Common myeloid progenitor, CD34-positive (primary cell): ENCODE measurements at regions not wholly inside any gene's neighbourhood (a gene's known extent, or its start where the extent isn't known, plus 50 kb on each side); places are given as distances from the start of the nearest gene placed in this dataset.
"Not testable (repeated sequence)": the region's sequence is repeated elsewhere in the genome, so short reads cannot be mapped to it uniquely, and the experiment has no call there.

Source experiments
- CTCF ChIA-PET: fragments of 350-600 bp; sonication (Branson Sonifier 250); formaldehyde crosslinking; loops from one replicate; lab custom pipeline; 2021; ENCODE audit warnings: antibody characterized with exemption; lab: Charles Lee
- POLR2A ChIA-PET: fragments of 350-600 bp; sonication (Branson Sonifier 250); formaldehyde crosslinking; loops from one replicate; lab custom pipeline; 2021; ENCODE audit warnings: antibody characterized with exemption; lab: Charles Lee
- DNase-seq, 3 donors: peaks; one replicate each; pipeline versions ENCODE4 v3.0.0 to v3.0.0-alpha.2; 2013
- H3K27ac ChIP-seq, 2 experiments: 1 replicate in 1 of 2; 2 replicates in 1 of 2; pipeline ENCODE4 v1.7.0; 2013; ENCODE audit warnings: inconsistent platforms in 2 of 2, low read length in 2 of 2, mild to moderate bottlenecking in 2 of 2, low read depth in 1 of 2, moderate library complexity in 1 of 2; ENCODE audit not compliant: severe bottlenecking in 2 of 2, insufficient read depth in 1 of 2, poor library complexity in 1 of 2
- H3K27me3 ChIP-seq, 5 experiments: replicated peaks in 2 of 5; 1 replicate in 3 of 5; 2 replicates in 2 of 5; pipeline versions ENCODE4 v1.6.1 to v1.7.0; 2013; ENCODE audit warnings: low read length in 4 of 5, mild to moderate bottlenecking in 2 of 5, moderate library complexity in 2 of 5, inconsistent platforms in 1 of 5; ENCODE audit not compliant: insufficient read depth in 5 of 5, control insufficient read depth in 4 of 5
- H3K36me3 ChIP-seq, 4 experiments: 1 replicate in 2 of 4; 2 replicates in 2 of 4; pipeline versions ENCODE4 v1.6.1 to v1.7.0; 2013; ENCODE audit warnings: low read length in 3 of 4, control low read depth in 1 of 4, mild to moderate bottlenecking in 1 of 4; ENCODE audit not compliant: control insufficient read depth in 4 of 4, insufficient read depth in 4 of 4
- H3K4me1 ChIP-seq, 4 experiments: 1 replicate in 3 of 4; 2 replicates in 1 of 4; pipeline versions ENCODE4 v1.6.1 to v1.7.1; 2013; ENCODE audit warnings: low read length in 3 of 4, mild to moderate bottlenecking in 3 of 4, control low read depth in 1 of 4, inconsistent platforms in 1 of 4, moderate library complexity in 1 of 4; ENCODE audit not compliant: control insufficient read depth in 4 of 4, insufficient read depth in 4 of 4; ENCODE audit errors: control extremely low read depth in 1 of 4
- H3K4me3 ChIP-seq, 7 experiments: 1 replicate in 4 of 7; 2 replicates in 3 of 7; pipeline versions ENCODE4 v1.5.1 to v1.7.0; 2013; ENCODE audit warnings: mild to moderate bottlenecking in 7 of 7, low read length in 6 of 7, moderate library complexity in 6 of 7, inconsistent platforms in 2 of 7, low read depth in 2 of 7, control low read depth in 1 of 7; ENCODE audit not compliant: insufficient read depth in 4 of 7, control insufficient read depth in 1 of 7; ENCODE audit errors: extremely low read depth in 1 of 7
- H3K9me3 ChIP-seq, 5 experiments: 1 replicate in 4 of 5; 2 replicates in 1 of 5; pipeline versions ENCODE4 v1.6.1 to v1.7.1; 2013; ENCODE audit warnings: low read length in 4 of 5, mild to moderate bottlenecking in 2 of 5, inconsistent platforms in 1 of 5, low read depth in 1 of 5, moderate library complexity in 1 of 5; ENCODE audit not compliant: control insufficient read depth in 4 of 5, insufficient read depth in 2 of 5; ENCODE audit errors: control extremely low read depth in 1 of 5
- WGBS: methylation state at CpG from one replicate; pipeline ENCODE4 v1.1.5; 2013; ENCODE audit not compliant: insufficient coverage; 5-methylcytosine and 5-hydroxymethylcytosine counted together

DNA sequence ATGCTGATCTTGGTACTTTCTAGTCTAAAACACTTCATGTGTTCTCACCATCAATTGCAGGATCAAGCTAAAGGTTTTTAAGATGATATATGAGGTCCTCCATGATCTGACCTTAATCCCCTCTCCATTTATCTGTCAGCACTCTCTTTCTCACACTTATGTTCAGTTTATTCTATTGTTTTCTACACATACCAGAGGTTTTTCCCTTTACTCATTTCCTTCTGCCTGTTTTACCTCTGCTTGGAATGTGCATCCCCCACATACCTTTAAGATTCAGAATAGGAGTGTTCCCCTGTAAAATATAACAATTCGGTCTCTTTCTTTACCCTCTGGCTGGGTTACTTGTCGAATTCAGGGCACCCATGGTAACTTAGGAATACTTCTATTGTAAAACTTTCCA is 219.1 kb upstream of the PKP2 start:
- ChIA-PET POLR2A (no interaction called here), CTCF (no interaction called here)
- DNase-seq: no peak
- Histone ChIP-seq H3K36me3 (no peaks in the 10 kb centered on the region), H3K9me3 (no peaks in the 10 kb centered on the region), H3K27ac (no peak overlapping the region), H3K4me3 (no peak overlapping the region), H3K4me1 (no peaks in the 10 kb centered on the region), H3K27me3 (no peaks in the 10 kb centered on the region)
- 50% methylated on average over 1 of the region's 2 CpGs for WGBS

DNA sequence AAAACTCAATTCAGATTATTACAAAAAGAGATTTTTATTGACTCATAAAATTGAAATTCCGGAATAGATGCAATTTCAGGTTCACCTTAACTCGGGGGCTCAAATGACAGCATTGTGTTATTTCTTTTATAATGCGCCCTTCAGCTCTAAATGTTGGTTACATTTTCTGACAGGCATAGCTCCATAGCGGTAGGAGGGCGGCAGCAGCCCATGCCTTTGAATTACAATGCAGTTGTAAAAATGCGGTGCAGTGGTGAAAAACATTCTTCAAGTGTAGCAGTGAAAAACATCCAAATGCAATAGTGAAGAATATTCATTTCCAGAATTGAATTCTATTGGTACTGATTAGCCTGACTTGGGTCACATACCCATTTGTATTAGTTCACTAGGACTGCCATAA is 215.3 kb upstream of the PKP2 start:
- H3K27me3 ChIP-seq: no peaks in the 10 kb centered on the region
- H3K9me3 ChIP-seq: no peaks in the 10 kb centered on the region
- H3K4me1 ChIP-seq: no peaks in the 10 kb centered on the region
- ChIA-PET POLR2A (no interaction called here), CTCF (no interaction called here)
- WGBS: 68% methylated on average over 6 of the region's 6 CpGs
- no peak for DNase-seq
- H3K27ac ChIP-seq: no peak overlapping the region
- H3K4me3 ChIP-seq: no peak overlapping the region
- H3K36me3 ChIP-seq: no peaks in the 10 kb centered on the region

DNA sequence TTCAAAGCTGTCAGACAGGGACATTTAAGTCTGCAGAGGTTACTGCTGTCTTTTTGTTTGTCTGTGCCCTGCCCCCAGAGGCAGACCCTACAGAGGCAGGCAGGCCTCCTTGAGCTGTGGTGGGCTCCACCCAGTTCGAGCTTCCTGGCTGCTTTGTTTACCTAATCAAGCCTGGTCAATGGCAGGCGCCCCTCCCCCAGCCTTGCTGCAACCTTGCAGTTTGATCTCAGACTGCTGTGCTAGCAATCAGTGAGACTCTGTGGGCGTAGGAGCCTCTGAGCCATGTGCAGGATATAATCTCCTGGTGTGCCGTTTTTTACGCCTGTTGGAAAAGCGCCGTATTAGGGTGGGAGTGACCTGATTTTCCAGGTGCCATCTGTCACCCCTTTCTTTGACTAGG is 211.2 kb upstream of the PKP2 start:
- 85% methylated on average over 7 of the region's 7 CpGs for WGBS
- H3K36me3 ChIP-seq, H3K27me3 ChIP-seq, H3K27ac ChIP-seq, POLR2A ChIA-PET, H3K9me3 ChIP-seq, H3K4me1 ChIP-seq, H3K4me3 ChIP-seq, CTCF ChIA-PET, DNase-seq: not testable (repeated sequence)

DNA sequence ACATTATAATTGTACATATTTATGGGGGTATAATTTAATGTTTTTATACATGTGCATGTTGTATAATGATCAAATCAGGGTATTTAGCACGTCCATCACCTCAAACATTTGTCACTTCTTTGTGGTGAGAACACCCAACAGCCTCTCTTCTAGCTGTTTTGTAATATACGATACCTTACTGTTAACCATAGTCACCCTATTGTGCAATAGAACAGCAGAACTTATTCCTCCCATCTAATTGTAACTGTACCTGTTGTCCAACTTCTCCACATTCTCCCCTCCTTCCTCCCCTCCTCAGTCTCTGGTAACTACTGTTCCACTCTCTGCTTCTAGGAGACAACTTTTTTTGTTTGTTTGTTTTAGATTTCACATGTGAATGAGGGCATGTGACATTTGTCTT is 197.0 kb upstream of the PKP2 start:
- 83% methylated on average over 2 of the region's 2 CpGs for WGBS
- Histone ChIP-seq H3K9me3 (no peaks in the 10 kb centered on the region), H3K27ac (no peak overlapping the region), H3K36me3 (no peaks in the 10 kb centered on the region), H3K4me3 (no peak overlapping the region), H3K4me1 (no peaks in the 10 kb centered on the region), H3K27me3 (no peaks in the 10 kb centered on the region)
- POLR2A ChIA-PET: no interaction called here
- CTCF ChIA-PET: interaction anchor here (0.6 kb wide), 1 partner anchor 144 kb away, joined by 3 read pairs; no protein-coding TSS in a partner anchor
- no peak for DNase-seq

DNA sequence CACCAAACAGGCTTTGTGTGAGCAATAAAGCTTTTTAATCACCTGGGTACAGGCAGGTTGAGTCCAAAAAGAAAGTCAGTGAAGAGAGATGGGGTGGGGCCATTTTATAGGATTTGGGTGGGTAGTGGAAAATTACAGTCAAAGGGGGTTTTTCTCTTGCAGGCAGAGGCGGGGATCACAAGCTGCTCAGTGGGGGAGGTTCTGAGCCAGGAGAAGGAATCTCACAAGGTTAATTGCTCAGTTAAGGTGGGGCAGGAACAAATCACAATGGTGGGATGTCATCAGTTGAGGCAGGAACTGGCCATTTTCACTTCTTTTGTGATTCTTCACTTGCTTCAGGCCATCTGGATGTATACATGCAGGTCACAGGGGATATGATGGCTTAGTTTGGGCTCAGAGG is 191.3 kb upstream of the PKP2 start:
- H3K9me3 ChIP-seq, H3K27me3 ChIP-seq, H3K4me1 ChIP-seq, DNase-seq, H3K4me3 ChIP-seq, H3K36me3 ChIP-seq, CTCF ChIA-PET, H3K27ac ChIP-seq, POLR2A ChIA-PET: not testable (repeated sequence)
- 83% methylated on average over 1 of the region's 1 CpG for WGBS

DNA sequence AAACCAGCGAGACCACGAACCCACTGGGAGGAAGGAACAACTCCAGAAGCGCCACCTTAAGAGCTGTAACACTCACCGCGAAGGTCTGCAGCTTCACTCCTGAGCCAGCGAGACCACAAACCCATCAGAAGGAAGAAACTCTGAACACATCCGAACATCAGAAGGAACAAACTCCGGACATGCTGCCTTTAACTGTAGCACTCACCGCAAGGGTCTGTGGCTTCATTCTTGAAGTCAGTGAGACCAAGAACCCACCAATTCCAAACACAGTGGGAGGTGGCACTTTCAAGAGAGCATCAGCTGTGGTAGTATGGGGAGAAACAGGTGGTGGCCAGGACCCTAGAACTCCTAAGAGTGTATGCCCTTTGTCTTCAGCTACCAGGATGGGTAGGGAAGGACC is 179.8 kb upstream of the PKP2 start:
- POLR2A ChIA-PET, CTCF ChIA-PET, H3K27me3 ChIP-seq, H3K36me3 ChIP-seq, H3K27ac ChIP-seq, H3K9me3 ChIP-seq, DNase-seq, H3K4me1 ChIP-seq, H3K4me3 ChIP-seq: not testable (repeated sequence)
- WGBS: 49% methylated on average over 8 of the region's 9 CpGs

DNA sequence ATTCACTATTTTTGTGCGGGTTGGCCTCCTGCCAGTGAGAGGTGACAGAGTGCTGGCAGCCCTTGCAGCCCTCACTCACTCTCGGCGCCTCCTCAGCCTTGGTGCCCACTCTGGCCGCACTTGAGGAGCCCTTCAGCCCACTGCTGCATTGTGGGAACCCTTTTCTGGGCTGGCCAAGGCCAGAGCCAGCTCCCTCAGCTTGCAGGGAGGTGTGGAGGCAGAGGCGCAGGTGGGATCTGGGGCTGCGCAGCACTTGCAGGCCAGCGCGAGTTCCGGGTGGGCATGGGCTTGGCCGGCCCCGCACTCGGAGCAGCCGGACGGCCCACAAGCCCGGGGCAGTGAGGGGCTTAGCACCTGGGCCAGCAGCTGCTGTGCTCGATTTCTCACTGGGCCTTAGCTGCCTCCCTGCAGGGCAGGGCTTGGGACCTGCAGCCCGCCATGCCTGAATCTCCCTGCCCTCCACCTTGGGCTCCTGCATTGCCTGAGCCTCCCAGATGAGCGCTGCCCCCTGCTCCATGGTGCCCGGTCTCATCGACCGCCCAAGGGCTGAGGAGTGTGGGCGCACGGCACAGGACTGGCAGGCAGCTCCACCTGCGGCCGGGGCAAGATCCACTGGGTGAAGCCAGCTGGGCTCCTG is 178.7 kb upstream of the PKP2 start:
- H3K4me3 ChIP-seq, DNase-seq, H3K4me1 ChIP-seq, H3K27me3 ChIP-seq, H3K36me3 ChIP-seq, H3K27ac ChIP-seq, POLR2A ChIA-PET, CTCF ChIA-PET, H3K9me3 ChIP-seq: not testable (repeated sequence)
- 81% methylated on average over 13 of the region's 25 CpGs for WGBS
